SK-N-SH treated with all-trans-retinoic acid at 6 μM for 48 hours (cell line): ENCODE measurements at regions not wholly inside any gene's neighbourhood (a gene's known extent, or its start where the extent isn't known, plus 50 kb on each side); places are given as distances from the start of the nearest gene placed in this dataset.

ENCODE experiments used
- ARNTL ChIP-seq: fragments of 450-650 bp; formaldehyde crosslinking; IDR thresholded peaks from 2 replicates; pipeline ENCODE4 v1.5.0; 2020; ENCODE audit warnings: low read depth, mild to moderate bottlenecking, moderate library complexity, borderline replicate concordance
- GLIS3 ChIP-seq: fragments of 250-450 bp; sonication (Bioruptor Pico); IDR thresholded peaks from 2 replicates; pipeline ENCODE4 v1.5.0; 2020; ENCODE audit warnings: mild to moderate bottlenecking, moderate library complexity
- ISL1 ChIP-seq: fragments of 250-450 bp; sonication (Bioruptor Pico); IDR thresholded peaks from 2 replicates; pipeline ENCODE4 v2.1.2; 2022; ENCODE audit warnings: mild to moderate bottlenecking, moderate library complexity
- PPARA ChIP-seq: fragments of 250-450 bp; sonication (Bioruptor Pico); IDR thresholded peaks from 2 replicates; pipeline ENCODE4 v1.5.0; 2020; ENCODE audit warnings: mild to moderate bottlenecking, borderline replicate concordance
- SNAI2 ChIP-seq: fragments of 250-450 bp; sonication (Bioruptor Pico); IDR thresholded peaks from 2 replicates; pipeline ENCODE4 v1.5.0; 2020; ENCODE audit warnings: mild to moderate bottlenecking, moderate library complexity
- ZC3H10 ChIP-seq: fragments of 250-450 bp; sonication (Bioruptor Pico); IDR thresholded peaks from 2 replicates; pipeline ENCODE4 v1.5.1; 2021; ENCODE audit warnings: mild to moderate bottlenecking, moderate library complexity
- ZFP3 ChIP-seq: fragments of 250-450 bp; sonication (Bioruptor Pico); IDR thresholded peaks from 2 replicates; pipeline ENCODE4 v1.5.0; 2020; ENCODE audit warnings: mild to moderate bottlenecking, moderate library complexity
- TF ChIP-seq, protein P1 (sequence below): fragments of 250-450 bp; sonication (Bioruptor Pico); IDR thresholded peaks from 2 replicates; pipeline ENCODE4 v1.5.1; 2021; ENCODE audit warnings: mild to moderate bottlenecking, moderate library complexity

DNA sequence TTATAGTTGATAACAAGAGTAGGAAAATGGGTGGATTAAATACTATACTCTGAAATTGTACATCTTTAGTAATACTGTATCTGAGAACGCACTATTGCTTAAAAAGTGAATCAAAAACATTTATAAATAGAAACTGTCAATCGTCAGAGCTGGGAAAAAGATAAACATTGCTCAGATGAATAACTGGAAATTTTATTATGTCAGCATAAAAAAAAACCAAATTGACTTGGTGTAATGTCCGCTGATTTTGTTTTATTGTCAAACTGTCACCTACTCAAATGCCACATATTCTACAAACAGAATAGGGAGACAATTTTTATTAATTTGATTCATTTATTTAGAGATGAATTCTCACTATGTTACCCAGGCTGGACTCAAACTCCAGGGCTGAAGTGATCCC is 109.3 kb upstream of the TMTC1 start:
- TF ChIP-seq, protein P1, sequence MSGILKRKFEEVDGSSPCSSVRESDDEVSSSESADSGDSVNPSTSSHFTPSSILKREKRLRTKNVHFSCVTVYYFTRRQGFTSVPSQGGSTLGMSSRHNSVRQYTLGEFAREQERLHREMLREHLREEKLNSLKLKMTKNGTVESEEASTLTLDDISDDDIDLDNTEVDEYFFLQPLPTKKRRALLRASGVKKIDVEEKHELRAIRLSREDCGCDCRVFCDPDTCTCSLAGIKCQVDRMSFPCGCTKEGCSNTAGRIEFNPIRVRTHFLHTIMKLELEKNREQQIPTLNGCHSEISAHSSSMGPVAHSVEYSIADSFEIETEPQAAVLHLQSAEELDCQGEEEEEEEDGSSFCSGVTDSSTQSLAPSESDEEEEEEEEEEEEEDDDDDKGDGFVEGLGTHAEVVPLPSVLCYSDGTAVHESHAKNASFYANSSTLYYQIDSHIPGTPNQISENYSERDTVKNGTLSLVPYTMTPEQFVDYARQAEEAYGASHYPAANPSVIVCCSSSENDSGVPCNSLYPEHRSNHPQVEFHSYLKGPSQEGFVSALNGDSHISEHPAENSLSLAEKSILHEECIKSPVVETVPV, result no peak
- TF ChIP-seq SNAI2 (no peak), ZC3H10 (CRISPR knock-in tag) (no peak), PPARA (CRISPR knock-in tag) (no peak), ARNTL (no peak), GLIS3 (no peak), ZFP3 (CRISPR knock-in tag) (no peak), ISL1 (CRISPR knock-in tag) (no peak)
